ENCODE measurements at regions not wholly inside any gene's neighbourhood (a gene's known extent, or its start where the extent isn't known, plus 50 kb on each side); places are given as distances from the start of the nearest gene placed in this dataset.

GRCh38 chr7:46651561-46652088 lies 730.6 kb upstream of the IGFBP3 start (continued):
- TF ChIP-seq REST (IDR thresholded peaks at IDR 0.05; ENCODE audit: unreplicated experiment), result no peak
- TF ChIP-seq JUNB (IDR thresholded peaks at IDR 0.05; ENCODE audit: unreplicated experiment), result no peak
- no peak for TF ChIP-seq STAT1 (IDR thresholded peaks at IDR 0.05; ENCODE audit: unreplicated experiment)
- no peak for TF ChIP-seq EZH2 (IDR thresholded peaks at IDR 0.05; ENCODE audit: low read depth, unreplicated experiment)
- TF ChIP-seq POLR2AphosphoS5 (IDR thresholded peaks at IDR 0.05; ENCODE audit: low read depth), result no peak
- no peak for TF ChIP-seq CTCF (conservative IDR thresholded peaks at IDR 0.05; ENCODE audit: low read depth in 2 of 2)
- no peak for TF ChIP-seq ZNF331 (CRISPR knock-in tag; IDR thresholded peaks at IDR 0.05; ENCODE audit: low read depth)
- no peak for TF ChIP-seq EZH2phosphoT487 (IDR thresholded peaks at IDR 0.05; ENCODE audit: unreplicated experiment)
- no peak for TF ChIP-seq ETS1 (IDR thresholded peaks at IDR 0.05)
- no peak for TF ChIP-seq NANOG (IDR thresholded peaks at IDR 0.05; ENCODE audit: borderline replicate concordance)

GRCh38 chr7:46651070-46651469 lies 730.0 kb upstream of the IGFBP3 start:
- TF ChIP-seq CTCF (conservative IDR thresholded peaks at IDR 0.05; ENCODE audit: low read depth in 2 of 2) (no peak), JUNB (IDR thresholded peaks at IDR 0.05; ENCODE audit: unreplicated experiment) (no peak), NANOG (IDR thresholded peaks at IDR 0.05; ENCODE audit: borderline replicate concordance) (no peak), EZH2 (IDR thresholded peaks at IDR 0.05; ENCODE audit: low read depth, unreplicated experiment) (no peak)
- Histone ChIP-seq H3K4me1 (ENCODE audit: insufficient read depth) (no peaks in the 10 kb centered on the region), H3K27me3 (ENCODE audit: insufficient read depth) (no peaks in the 10 kb centered on the region), H3K79me2 (replicated peaks; ENCODE audit: insufficient read depth) (no peaks in the 10 kb centered on the region), H3F3A (replicated peaks; ENCODE audit: low read depth) (no peaks in the 10 kb centered on the region), H3K36me3 (ENCODE audit: insufficient read depth) (no peaks in the 10 kb centered on the region; the same call in 1 of the 2 replicates), H2AFZ (no peak overlapping the region), H3K4me3 (no peak overlapping the region), H3K27ac (ENCODE audit: low read depth) (no peak overlapping the region), H3K4me2 (no peak overlapping the region), H4K20me1 (replicated peaks; ENCODE audit: insufficient read depth) (no peaks in the 10 kb centered on the region), H3K9me2 (ENCODE audit: insufficient read depth) (peaks cover 25% of the 10 kb centered on the region)
- peaks cover 14% of the 10 kb centered on the region for H3K36me3 Mint-ChIP-seq (ENCODE audit: low read depth)
- no peak overlapping the region for H3K27ac Mint-ChIP-seq
- DNase-seq (ENCODE audit: low spot score), result peak; percentile 20
- H3K9me3 Mint-ChIP-seq, result peaks cover 22% of the 10 kb centered on the region
- peaks cover 4% of the 10 kb centered on the region; the same call in 2 of the 3 replicates for H3K4me1 Mint-ChIP-seq
- no peak for ATAC-seq
- no peak overlapping the region for H3K4me3 Mint-ChIP-seq
- peaks cover 3% of the 10 kb centered on the region for H3K27me3 Mint-ChIP-seq (ENCODE audit: insufficient read depth, low read depth, poor library complexity)
